ENCODE measurements at regions not wholly inside any gene's neighbourhood (a gene's known extent, or its start where the extent isn't known, plus 50 kb on each side); places are given as distances from the start of the nearest gene placed in this dataset.
"Not testable (repeated sequence)": the region's sequence is repeated elsewhere in the genome, so short reads cannot be mapped to it uniquely, and the experiment has no call there.

- no peak for DNase-seq
Measured at GRCh38 chr3:147152476-147152875, 253.9 kb downstream of the ZIC4 start.

GRCh38 chr3:147141516-147142288 is 264.6 kb downstream of the ZIC4 start:
- DNase-seq, result no peak

DNA sequence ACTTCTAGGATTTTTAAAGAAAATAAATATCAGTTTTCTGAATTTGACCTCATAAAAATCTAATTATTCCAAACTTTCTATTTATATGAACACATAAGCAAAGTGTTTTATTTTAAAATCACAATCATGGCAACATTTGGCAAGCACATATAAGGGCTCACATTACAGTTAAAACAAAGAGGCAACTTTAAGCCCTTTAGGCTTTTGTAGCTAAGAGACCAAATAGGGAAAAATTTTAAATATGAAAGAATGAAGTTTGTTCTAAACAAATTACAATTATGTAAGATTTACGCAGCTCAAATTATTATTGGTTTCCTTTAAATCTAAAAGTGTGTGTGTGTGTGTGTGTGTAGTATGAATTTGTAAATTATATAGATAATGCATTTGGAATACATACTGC is 267.0 kb downstream of the ZIC4 start:
- DNase-seq, result no peak

- no peak for DNase-seq
Measured at GRCh38 chr3:147132168-147132567, 274.2 kb downstream of the ZIC4 start.

DNA sequence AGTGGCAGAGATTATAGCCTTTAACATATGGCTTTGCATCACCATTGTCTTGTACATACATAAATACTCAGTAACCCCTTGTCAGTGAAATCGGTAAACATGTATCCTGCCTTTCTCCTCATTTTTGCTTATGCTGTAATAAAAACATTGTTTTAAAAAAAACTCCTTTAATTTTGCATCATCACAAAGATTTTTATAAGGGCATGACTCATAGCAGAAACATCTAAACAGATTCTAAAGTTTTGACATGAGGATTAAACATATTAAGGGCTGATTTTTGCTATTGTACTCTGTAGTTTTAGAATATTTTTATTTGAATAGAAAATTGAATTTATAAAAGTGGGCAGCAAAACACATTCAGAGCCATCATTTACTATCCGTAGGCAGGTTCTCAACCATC is 275.9 kb downstream of the ZIC4 start:
- DNase-seq, result peak; percentile 41

DNA sequence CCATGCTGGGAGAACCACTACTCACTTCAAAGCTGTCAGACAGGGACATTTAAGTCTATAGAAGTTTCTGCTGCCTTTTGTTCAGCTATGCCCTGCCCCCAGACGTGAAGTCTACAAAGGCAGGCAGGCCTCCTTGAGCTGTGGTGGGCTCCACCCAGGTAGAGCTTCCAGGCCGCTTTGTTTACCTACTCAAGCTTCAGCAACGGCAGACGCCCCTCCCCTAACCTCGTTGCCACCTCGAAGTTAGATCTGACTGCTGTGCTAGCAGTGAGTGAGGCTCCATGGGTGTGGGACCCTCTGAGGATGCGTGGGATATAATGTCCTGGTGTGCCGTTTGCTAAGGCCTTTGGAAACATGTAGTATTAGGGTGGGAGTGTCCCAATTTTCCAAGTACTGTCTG is 276.7 kb downstream of the ZIC4 start:
- no peak for DNase-seq

DNA sequence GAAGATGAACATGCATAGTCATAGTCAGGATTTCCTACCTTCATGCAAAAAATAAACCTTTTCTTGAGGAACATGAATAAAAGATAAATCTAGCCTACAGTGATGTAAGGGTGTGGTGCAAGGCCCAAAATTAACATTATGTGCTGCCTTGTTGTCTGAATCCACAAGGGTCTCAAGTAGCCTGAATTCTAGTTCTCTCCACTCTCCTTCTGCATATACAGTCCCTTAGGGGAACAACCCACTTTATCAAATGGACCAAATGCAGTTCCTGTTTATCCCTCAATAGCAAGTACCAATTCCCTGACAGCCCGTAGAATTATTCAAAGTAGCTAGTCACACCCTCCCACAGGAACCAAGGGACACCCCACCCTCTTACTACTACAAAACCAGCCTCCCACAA is 284.0 kb downstream of the ZIC4 start:
- no peak for DNase-seq

DNA sequence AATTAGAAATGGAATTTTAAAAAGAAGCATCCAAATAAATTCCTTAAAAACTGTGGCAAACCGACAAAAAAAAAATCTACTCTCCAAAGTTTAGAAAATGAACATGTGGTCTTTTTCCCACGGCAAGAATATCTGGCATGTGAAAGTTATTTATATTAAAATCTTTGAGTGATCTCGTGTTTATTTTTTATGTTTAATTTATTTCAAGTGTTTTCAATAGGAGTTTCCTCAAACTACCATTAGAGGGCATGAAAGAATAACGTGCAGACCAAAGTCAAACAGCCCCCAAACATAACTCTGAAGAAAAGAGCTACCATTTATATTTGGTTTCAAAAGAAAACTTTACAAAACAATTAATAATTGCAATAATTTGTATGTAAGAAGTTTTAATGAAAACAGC is 286.4 kb downstream of the ZIC4 start:
- peak; percentile 43 for DNase-seq

- DNase-seq, result no peak
Measured at GRCh38 chr3:147119346-147119745, 287.0 kb downstream of the ZIC4 start.

GRCh38 chr3:147118611-147119010 is 287.7 kb downstream of the ZIC4 start:
- DNase-seq, result no peak

- DNase-seq, result no peak
Measured at GRCh38 chr3:147117631-147118030, 288.7 kb downstream of the ZIC4 start.

DNA sequence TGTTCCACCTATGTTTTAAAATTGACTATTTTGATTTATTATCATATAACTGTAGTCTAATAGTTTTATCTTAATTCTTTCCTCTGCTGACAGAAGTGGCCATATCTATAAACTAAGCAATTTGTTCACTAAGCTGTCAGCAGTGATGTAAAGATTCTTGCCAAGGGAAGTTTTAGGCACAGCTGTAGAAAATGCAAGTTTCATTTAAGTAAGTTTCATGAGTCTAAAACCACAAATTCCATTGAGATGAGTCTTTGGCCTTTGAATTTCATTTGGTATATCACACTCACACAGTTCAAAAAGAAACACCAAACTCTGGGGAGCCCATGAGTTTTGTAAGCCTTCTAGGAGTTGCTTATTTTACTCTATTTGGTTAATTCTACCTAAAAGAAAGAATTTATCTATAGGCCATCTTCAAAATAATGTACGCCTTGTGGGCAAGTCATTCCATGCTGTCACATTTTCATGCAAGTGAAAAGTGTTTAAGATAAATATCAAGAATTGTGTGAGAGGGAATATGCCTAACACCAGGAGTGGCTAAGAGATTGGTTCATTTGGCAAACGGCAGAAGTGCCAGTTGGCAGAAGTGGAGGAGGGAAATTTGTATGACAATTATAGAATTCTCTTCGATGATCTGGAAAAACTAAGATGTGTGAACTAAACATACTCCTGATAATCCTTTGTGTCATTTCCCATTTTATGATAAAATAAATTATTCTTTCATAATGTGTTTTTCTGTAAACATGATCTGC is 292.9 kb downstream of the ZIC4 start:
- peak; percentile 96 for DNase-seq

DNA sequence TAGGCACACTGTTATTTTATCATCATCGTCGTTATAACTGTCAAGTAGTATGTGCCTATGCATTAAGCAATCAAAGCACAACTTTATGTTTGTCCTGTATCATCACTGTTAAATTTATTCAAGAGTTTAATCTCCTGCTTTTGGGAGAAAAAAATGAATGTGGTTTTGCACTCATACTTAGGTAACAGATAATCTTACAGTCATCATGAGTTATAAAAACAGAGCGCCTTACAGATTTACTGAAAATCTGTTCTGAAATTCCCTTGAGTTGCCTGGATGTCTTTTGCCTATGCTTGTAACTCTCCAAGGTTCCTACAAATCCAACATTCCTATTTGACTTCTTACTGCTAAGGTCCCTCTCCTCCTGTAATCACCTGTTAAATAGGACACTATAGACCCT is 307.3 kb downstream of the ZIC4 start:
- DNase-seq, result peak; percentile 31

- peak; percentile 54 for DNase-seq
Measured at GRCh38 chr3:147090461-147090860, 315.9 kb downstream of the ZIC4 start.

- DNase-seq, result no peak
Measured at GRCh38 chr3:147089286-147089685, 317.1 kb downstream of the ZIC4 start.

DNA sequence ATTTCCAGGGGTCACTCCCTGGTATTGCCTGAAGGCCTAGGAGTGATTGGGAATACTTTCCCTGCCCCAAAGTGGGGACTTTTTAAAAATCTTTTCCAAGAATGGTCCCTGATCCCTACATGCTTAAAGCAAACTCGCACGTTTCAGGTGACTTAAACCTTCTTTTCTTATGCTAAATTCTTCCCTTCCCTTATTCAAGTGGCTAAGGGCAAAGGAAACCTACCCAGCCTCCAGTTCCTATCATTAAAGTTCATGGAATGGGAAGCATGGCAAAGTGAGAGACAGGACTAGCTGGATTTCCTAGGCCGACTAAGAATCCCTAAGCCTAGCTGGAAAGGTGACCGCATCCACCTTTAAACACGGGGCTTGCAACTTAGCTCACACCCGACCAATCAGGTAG is 346.8 kb downstream of the ZIC4 start:
- not testable (repeated sequence) for DNase-seq

- no peak for DNase-seq
Measured at GRCh38 chr3:147049821-147050220, 356.5 kb downstream of the ZIC4 start.

DNA sequence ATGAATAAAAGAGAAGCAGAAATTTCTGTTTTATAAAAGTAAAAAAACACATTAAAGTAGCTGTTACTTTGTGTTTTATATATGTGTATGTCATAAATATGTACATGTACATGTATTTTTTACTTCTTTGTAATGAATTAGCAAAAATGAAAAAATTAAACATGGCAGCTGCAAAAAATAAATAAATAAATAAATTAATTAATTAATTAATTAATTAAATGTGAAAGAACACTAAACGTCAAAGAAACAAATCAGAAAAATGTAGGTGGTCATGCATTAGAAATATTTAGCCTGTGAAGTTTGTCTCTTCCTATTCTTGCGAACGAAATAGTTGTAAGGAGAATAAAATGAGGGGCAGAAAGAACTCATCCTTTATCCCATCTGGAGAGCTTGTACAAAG is 357.0 kb downstream of the ZIC4 start:
- DNase-seq, result no peak

DNA sequence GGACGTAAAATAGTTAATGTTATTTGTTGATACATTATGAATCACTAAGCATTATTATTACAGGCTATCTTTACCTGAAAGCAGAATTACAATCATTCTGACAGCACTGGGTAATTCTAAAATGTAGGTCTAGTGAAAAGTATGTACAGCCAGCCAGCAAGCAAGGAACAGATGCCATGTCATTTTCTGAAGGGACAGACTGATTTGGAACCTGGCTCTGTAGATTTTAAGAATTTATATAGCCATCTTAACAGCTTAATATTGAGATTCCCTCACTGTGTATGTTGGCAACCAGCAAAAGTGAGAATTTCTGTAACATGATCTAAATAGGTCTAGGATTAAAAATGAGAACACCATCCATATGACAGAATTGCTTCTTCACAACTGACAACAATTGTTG is 359.4 kb downstream of the ZIC4 start:
- no peak for DNase-seq

DNA sequence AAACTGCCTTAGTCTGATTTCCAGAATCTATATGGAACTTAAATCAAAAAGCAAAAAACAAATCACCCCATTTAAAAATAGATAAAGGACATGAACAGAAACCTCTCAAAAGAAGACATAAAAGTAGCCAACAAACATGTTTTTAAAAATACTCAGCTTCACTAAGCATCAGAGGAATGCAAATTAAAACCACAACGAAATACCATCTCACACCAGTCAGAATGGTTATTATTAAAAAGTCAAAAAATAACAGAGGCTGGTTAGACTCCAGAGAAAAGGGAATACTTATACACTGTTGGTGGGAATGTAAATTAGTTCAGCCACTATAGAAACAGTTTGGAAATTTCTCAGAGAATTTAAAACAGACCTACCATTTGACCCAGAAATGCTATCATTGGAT is 367.9 kb downstream of the ZIC4 start:
- DNase-seq, result peak; percentile 70

GRCh38 chr3:147034359-147034758 is 372.0 kb downstream of the ZIC4 start:
- no peak for DNase-seq

GRCh38 chr3:147030274-147030673 is 376.1 kb downstream of the ZIC4 start:
- DNase-seq, result peak; percentile 36

GRCh38 chr3:147015334-147015733 is 391.0 kb downstream of the ZIC4 start:
- no peak for DNase-seq

DNA sequence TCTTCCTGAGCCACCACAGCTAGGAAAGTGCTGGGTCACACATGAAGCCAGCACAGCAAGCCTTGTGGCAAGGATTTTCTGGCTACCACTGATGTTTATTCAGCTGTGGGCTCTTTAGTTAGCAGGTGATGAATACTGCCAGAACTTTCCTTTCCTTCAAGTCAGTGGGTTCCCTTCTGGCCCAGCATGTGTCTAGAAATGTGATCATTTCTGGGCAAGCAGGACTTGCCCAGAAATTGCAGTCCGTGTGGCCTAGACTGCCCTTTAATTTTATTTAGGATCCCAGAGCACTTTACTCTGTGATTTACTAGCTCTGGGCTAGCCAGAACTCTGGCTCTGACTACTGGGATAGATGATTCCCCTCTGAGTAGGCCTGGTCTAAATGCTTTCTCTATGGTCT is 397.5 kb downstream of the ZIC4 start:
- peak; percentile 14 for DNase-seq

DNA sequence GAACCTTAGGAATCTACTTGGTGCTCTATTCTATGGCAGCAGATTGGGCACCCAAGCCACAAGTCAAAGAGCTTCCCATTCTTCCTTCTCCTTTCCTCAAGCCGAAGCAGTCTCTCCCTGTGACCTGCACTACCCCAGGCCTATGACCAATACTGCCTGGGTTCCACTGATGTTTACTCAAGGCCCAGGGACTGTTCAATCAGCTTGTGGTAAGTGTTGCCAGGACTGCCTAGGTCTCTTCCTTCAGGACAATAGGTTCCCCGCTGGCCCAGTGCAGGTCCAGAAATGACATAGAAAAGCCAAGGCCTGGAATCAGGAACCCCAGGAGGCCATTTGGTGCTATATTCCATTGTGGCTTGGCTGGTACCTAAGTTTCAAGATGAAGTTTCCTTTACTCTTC is 397.9 kb downstream of the ZIC4 start:
- no peak for DNase-seq
